ENCODE measurements at regions not wholly inside any gene's neighbourhood (a gene's known extent, or its start where the extent isn't known, plus 50 kb on each side); places are given as distances from the start of the nearest gene placed in this dataset.
"Not testable (repeated sequence)": the region's sequence is repeated elsewhere in the genome, so short reads cannot be mapped to it uniquely, and the experiment has no call there.

DNA sequence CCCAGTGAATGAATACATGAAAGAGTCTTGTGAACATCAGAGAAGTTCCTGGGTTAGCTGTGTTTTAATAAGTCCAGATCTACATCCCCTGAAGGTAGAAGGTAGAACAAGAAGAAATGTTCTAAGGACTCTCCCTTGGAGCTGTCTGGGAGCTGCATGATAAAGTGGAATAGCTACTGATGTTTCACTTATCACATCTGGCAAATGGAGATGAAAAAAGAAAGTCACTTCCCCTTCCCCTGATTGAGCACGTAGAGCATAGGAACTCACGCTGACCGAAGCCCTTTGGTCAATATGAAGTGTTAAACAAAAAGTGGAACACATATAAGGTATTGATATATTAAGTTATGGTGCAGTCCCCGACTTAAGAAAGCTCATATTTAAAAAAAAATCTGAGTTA lies 53.2 kb upstream of the PARP1 start:
- no peak for DNase-seq

- DNase-seq, result no peak
Observed at GRCh38 chr1:226463925-226464586, 56.2 kb upstream of the PARP1 start.

GRCh38 chr1:226464587-226464971 lies 56.7 kb upstream of the PARP1 start:
- not testable (repeated sequence) for DNase-seq

- DNase-seq, result peak in 1 of 3 donors; percentile 24
Observed at GRCh38 chr1:226466296-226466695, 58.4 kb upstream of the PARP1 start.

GRCh38 chr1:226467443-226467842 lies 59.5 kb upstream of the PARP1 start:
- no peak for DNase-seq

DNA sequence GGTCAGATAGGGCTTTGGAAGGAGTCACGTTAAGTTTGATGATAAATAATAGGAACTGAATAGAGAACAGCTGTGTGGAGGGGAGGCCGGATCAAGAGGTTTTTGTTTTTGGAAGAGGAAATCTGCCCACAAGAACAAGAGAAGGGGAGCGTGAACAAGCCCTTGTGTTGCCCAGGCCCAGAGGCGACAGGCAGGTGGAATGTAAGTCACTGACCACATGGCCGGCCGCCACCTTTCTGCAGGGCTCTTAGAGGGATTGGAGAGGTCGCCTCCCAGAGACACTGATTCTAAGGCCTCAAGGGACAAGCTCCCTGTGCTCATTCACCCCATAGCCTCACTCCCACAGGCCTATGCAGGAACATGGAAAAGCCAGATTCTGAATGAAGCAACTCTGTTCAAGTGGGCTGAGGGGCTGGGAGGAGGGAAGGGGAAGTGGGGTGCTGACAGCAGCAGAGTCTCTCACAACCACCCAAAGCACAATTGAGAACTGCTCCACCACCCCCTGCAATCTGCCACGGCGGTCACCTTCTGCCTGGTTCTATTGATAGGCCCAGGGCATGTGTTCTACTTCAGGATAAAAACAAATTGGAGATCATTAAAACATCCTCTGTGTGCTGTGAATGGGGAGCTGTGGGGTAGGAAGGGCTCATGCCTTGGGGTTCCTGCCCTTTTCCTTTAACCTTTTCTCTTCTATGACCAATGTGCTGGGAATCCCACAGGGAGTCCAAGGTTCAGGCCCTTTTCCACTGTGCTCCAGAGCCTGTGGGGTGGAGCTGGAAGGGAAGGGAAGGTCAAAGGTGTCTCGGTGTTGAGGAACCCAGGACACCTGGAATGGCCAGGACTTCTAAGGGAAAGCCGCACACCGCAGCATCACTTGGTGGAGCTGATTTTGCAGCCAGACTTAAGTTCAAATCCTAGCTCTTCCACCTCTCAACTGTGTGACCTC lies 63.3 kb upstream of the PARP1 start:
- DNase-seq, result no peak

GRCh38 chr1:226473325-226473724 lies 65.4 kb upstream of the PARP1 start:
- DNase-seq, result no peak

- DNase-seq, result no peak
Observed at GRCh38 chr1:226474041-226474440, 66.1 kb upstream of the PARP1 start.

- no peak for DNase-seq
Observed at GRCh38 chr1:226474443-226475141, 66.7 kb upstream of the PARP1 start.

GRCh38 chr1:226475142-226475511 lies 67.2 kb upstream of the PARP1 start:
- no peak for DNase-seq

- DNase-seq, result no peak
Observed at GRCh38 chr1:226476066-226476465, 68.2 kb upstream of the PARP1 start.

DNA sequence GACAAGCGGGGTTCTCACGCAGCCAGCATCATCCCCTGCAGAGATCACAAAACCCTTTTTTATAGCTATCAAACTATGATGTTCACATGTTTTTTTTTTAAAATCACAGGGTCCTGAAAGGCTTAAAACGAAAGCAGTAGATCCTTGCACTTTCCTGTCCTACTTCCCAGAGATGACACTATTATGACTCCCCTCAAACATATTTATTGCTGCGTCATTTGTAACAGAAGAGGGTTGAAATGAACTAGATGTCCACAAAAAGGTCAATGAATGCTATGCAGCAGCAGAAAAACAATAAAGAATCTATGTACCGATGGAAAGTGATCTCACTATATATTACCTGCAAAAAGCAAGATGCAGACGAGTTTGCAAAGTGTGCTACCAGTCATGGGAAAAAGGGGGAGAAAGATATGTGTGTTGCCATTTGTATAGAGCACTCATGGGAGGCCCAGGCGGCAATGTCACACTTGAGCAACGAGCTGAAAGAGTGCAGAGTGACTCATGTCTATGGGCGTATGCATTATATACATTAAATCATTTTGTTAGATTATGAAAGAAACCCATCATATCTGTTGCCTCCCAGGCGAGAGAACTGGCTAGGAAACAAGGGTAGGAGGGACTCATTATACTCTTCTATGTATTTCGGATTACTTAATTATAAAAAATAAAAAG lies 68.9 kb upstream of the PARP1 start:
- no peak for DNase-seq

DNA sequence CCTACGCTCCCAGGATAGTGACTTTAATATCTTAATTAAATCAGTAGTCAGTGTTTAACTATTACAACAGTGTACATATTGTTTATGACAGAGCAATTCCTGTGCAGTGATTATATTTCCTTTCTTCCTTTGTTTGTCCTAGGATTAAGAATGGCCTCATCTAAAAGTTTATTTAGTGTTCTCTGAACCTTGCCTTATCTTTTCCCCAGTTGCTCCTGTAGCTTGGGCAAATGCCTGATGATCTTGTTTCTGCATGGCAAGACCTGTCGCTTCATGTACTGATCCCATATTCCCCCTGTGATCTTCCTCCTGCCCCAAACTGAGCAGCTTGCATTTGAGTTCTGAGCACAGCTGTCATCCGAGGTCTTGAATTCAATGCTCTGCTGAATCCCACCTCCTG lies 69.1 kb upstream of the STUM start:
- no peak for DNase-seq

DNA sequence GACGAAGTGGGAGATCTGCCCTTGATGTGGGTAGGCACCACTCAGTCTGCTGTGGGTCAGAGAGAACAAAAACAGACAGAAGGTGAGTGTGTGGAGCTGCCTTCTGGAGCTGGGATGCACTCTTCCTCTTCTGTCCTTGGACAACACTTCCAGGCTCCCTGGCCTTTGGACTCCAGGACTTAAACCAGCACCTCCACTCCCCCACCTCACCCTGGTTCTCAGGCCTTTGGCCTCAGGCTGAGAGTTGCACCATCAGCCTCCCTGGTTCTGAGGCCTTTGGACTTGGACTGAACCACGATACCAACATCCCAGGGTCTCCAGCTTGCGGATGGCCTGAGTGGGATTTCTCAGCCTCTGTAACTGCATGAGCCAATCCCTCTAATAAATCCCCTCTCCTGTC lies 68.1 kb upstream of the STUM start:
- DNase-seq, result no peak

DNA sequence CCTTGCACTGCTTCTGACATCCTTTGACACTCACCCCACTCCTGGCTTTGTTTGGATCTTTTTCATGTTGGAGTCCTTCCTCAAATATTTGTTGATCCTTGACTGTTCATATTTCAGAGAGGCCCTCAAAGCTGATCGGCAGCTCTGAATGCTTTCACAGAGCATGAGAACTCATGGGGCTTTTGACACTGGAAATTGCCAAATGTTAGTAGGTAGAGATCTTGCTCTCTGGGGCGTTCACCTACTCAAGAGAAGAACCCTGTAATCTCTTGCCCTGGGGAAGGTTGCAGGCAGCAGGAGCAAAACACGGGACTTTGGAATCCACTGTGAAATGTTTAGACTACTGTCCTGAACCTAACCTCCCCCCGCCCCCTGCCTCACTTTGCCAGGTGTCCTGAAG lies 67.4 kb upstream of the STUM start:
- DNase-seq, result no peak

- peak; percentile 24 to 43 (median 26) for DNase-seq
Observed at GRCh38 chr1:226482196-226482595, 66.4 kb upstream of the STUM start.

GRCh38 chr1:226482975-226483700 lies 65.4 kb upstream of the STUM start:
- no peak for DNase-seq

- DNase-seq, result no peak
Observed at GRCh38 chr1:226485192-226485591, 63.4 kb upstream of the STUM start.

GRCh38 chr1:226486161-226486560 lies 62.4 kb upstream of the STUM start:
- no peak for DNase-seq

DNA sequence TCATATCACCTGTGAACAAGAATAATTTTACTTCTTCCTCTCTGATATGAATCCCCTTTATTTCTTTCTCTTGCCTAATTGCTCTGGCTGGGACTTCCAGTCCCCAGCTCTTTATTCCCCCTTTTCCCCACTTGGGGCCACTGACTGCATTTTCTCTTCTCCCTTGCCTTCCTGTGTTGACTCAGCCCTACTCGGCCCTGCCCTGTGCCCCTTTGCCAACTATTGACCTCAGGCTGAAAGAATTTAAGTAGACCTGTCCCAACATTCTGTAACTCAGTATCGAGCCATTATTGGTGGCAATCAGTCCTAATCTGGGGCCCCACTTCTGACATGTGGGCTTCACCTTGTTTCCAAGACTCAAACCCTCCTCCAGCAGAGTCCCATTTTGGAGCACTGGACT lies 60.6 kb upstream of the STUM start:
- no peak for DNase-seq

DNA sequence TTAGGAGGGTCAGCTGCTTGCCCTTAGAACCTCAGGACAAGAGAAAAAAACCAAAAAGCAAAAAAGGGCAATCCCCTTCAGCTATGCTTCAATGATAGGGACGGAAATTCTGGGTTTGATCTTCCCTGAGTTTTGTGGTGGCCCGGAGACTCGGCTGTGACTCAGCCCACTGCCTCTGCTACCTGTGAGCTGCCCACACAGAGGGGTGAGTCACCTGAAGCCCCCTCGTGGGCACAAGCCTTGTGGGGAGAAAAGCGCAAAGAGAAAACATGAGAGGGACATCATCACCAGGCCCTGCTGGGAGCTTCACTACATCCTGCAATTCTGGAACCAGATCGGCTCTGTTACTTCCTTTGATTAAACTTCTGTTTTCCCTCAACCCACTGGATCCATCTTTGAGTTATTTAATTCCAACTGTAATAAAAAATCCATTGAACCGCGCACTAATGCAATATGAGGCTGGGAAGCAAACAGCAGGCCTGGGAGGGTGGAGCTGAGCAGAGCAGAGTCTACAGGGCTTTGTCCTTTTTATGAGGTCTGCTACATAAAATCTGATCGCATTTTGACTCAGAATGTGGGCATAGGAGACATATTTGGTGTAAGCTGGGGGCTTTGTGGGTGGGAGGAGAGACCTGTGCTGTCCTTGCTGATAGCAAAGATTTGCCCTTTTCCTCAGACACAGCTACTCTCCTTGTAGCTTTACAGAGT lies 58.7 kb upstream of the STUM start:
- DNase-seq, result no peak

Data from muscle of back (tissue), 3 donors.